ENCODE measurements at regions not wholly inside any gene's neighbourhood (a gene's known extent, or its start where the extent isn't known, plus 50 kb on each side); places are given as distances from the start of the nearest gene placed in this dataset.

DNA sequence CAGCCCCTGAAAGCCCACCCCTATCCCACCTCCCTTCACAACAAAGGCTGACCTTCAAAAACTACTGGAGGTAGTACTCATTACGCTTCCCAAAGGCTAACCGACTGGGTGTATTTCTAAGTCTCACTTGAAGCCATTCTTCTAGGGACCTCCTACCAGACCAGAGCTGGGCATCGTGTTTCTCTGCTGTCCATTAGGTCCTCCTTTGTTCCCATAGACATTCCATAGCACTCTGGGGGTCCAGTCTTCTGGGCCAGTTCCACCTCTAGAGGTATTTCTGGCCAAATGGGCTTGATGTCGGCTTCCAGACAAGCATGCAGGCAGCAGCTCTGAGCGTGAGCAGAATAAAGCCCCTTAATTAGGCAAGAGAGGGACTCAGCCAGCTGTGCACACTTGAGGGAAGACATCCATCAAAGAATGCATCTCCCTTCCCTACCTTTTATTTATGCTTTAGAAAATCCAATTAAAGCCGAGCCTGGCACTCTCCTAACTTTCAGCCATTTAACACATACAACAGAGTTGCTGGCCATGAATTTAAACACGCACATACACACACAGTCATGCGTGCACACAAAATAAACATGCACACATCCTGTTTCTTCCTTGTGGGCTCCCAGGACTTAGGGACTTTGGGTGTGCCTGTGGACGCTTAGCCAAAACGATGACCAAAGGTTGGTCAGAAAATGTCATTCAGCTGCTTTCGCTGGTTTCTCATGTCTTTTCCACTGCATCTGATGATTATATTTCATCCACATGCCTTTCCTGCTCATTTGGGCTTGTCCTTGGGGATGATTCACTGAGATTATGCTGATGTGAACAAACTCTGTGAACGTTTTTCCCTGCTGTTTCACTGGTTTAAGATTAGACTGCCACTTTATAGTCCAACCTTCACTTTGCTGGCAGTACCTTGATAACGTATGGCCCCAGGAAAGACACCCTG is 362.0 kb upstream of the NFE2L3 start:
- TF ChIP-seq, protein P1, sequence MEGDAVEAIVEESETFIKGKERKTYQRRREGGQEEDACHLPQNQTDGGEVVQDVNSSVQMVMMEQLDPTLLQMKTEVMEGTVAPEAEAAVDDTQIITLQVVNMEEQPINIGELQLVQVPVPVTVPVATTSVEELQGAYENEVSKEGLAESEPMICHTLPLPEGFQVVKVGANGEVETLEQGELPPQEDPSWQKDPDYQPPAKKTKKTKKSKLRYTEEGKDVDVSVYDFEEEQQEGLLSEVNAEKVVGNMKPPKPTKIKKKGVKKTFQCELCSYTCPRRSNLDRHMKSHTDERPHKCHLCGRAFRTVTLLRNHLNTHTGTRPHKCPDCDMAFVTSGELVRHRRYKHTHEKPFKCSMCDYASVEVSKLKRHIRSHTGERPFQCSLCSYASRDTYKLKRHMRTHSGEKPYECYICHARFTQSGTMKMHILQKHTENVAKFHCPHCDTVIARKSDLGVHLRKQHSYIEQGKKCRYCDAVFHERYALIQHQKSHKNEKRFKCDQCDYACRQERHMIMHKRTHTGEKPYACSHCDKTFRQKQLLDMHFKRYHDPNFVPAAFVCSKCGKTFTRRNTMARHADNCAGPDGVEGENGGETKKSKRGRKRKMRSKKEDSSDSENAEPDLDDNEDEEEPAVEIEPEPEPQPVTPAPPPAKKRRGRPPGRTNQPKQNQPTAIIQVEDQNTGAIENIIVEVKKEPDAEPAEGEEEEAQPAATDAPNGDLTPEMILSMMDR (conservative IDR thresholded peaks at IDR 0.05; ENCODE audit: low read length), result no peak
- TF ChIP-seq EZH2phosphoT487 (IDR thresholded peaks at IDR 0.05; ENCODE audit: borderline replicate concordance, low read depth, low read length), result no peak

Data from OCI-LY7 (cell line).